RWPE2 (cell line): ENCODE measurements at regions not wholly inside any gene's neighbourhood (a gene's known extent, or its start where the extent isn't known, plus 50 kb on each side); places are given as distances from the start of the nearest gene placed in this dataset.

Experiments
- ATAC-seq: fragments of 200-7000 bp; cut with Tn5 transposase; 3 replicates; pipeline ENCODE4 v1.9.1; 2021; ENCODE audit warnings: low read depth
- DNase-seq: peaks from one replicate; pipeline ENCODE4 v3.0.0-alpha.2; 2020; ENCODE audit warnings: low spot score
- H3K27ac ChIP-seq: fragments of 450-650 bp; 2 replicates; pipeline ENCODE4 v1.5.1; 2017; ENCODE audit warnings: mild to moderate bottlenecking; ENCODE audit not compliant: poor library complexity, severe bottlenecking
- H3K27me3 ChIP-seq: fragments of 250-450 bp; sonication (Bioruptor Pico); 2 replicates; pipeline ENCODE4 v1.5.1; 2021; ENCODE audit warnings: mild to moderate bottlenecking, moderate library complexity; ENCODE audit not compliant: insufficient read depth, poor library complexity, severe bottlenecking
- H3K36me3 ChIP-seq: fragments of 250-450 bp; sonication (Bioruptor Pico); 2 replicates; pipeline ENCODE4 v1.5.1; 2020; ENCODE audit warnings: low read depth, mild to moderate bottlenecking, moderate library complexity
- H3K4me1 ChIP-seq: fragments of 250-450 bp; sonication (Bioruptor Pico); 2 replicates; pipeline ENCODE4 v1.5.1; 2021; ENCODE audit warnings: mild to moderate bottlenecking, moderate library complexity; ENCODE audit not compliant: insufficient read depth, poor library complexity, severe bottlenecking
- H3K4me3 ChIP-seq: fragments of 250-450 bp; sonication (Bioruptor Pico); 2 replicates; pipeline ENCODE4 v1.5.1; 2021; ENCODE audit warnings: mild to moderate bottlenecking, moderate library complexity; ENCODE audit not compliant: severe bottlenecking
- H3K9me3 ChIP-seq: fragments of 250-450 bp; sonication (Bioruptor Pico); 2 replicates; pipeline ENCODE4 v1.5.1; 2021; ENCODE audit warnings: mild to moderate bottlenecking, moderate library complexity; ENCODE audit not compliant: severe bottlenecking
- CTCF ChIP-seq: fragments of 450-650 bp; IDR thresholded peaks from one replicate; pipeline ENCODE4 v1.5.1; 2017; ENCODE audit warnings: mild to moderate bottlenecking, moderate library complexity; ENCODE audit not compliant: poor library complexity, severe bottlenecking

GRCh38 chr3:21274079-21274571, 476.9 kb downstream of the ZNF385D start:
- peak; percentile 64; the same call in 2 of the 3 replicates for ATAC-seq
- TF ChIP-seq CTCF: no peak
- Histone ChIP-seq H3K4me1 (peaks cover 11% of the 10 kb centered on the region), H3K27me3 (no peaks in the 10 kb centered on the region), H3K4me3 (no peak overlapping the region), H3K27ac (peak overlapping the region; percentile 72), H3K9me3 (no peaks in the 10 kb centered on the region), H3K36me3 (no peaks in the 10 kb centered on the region)
- DNase-seq: no peak

DNA sequence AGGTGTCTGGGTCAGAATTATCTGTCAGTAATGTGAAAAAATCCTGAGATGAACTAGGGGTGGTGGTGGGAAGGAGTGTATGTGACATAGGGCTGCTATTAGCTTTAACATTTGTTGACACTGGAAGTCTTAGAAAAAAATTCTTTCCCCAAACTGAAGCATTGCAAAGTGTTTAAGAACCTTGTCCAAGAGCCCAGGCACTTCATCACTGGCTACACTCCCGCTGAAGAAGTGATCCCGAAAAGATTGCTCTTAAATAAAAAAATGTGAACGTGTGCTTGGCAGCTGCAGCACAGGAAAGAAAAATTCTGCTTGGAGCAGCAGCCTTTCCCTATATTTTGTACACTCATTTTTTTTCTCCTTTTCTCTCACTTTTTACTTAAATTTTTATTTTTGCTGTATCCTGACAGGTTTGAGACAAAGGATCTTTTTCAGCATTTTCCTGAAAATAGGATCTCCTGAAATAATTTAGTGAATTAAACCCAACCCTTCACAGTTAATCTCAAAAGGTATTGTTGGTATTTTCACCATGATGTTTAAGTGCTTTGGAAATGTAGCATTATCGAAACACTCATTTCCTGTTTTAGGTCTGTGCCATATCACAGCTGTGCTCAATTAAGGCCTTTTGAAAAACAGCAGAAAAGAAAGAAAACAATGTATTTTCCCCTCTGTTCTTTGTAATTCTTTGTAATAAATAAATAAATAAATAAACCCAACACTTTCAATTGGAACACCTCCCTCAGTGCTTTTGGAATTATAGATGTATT, 477.6 kb downstream of the ZNF385D start:
- Histone ChIP-seq H3K27me3 (no peaks in the 10 kb centered on the region), H3K4me1 (peaks cover 11% of the 10 kb centered on the region), H3K9me3 (no peaks in the 10 kb centered on the region), H3K4me3 (no peak overlapping the region), H3K27ac (peak overlapping the region; percentile 72), H3K36me3 (no peaks in the 10 kb centered on the region)
- ATAC-seq: peak; percentile 57; the same call in 2 of the 3 replicates
- no peak for DNase-seq
- no peak for TF ChIP-seq CTCF

DNA sequence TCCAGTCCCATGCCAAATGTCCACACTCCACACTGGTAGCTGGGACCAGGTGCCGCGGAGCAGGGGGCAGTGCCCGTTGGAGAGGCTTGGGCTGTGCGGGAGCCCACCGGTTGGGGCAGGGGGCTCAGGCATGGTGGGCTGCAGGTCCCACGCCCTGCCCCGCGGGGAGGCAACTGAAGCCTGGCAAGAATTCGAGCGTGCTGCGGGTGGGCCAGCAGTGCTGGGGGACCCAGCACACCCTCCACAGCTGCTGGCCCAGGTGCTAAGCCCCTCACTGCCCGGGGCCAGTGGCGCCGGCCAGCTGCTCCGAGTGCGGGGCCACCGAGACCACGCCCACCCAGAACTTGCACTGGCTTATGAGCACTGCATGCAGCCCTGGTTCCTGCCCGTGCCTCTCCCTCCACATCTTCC, 479.4 kb downstream of the ZNF385D start:
- Histone ChIP-seq H3K27me3 (no peaks in the 10 kb centered on the region), H3K4me3 (no peak overlapping the region), H3K27ac (no peak overlapping the region), H3K9me3 (no peaks in the 10 kb centered on the region), H3K36me3 (no peaks in the 10 kb centered on the region), H3K4me1 (peaks cover 11% of the 10 kb centered on the region)
- TF ChIP-seq CTCF: no peak
- DNase-seq (no peak), ATAC-seq (no peak)

DNA sequence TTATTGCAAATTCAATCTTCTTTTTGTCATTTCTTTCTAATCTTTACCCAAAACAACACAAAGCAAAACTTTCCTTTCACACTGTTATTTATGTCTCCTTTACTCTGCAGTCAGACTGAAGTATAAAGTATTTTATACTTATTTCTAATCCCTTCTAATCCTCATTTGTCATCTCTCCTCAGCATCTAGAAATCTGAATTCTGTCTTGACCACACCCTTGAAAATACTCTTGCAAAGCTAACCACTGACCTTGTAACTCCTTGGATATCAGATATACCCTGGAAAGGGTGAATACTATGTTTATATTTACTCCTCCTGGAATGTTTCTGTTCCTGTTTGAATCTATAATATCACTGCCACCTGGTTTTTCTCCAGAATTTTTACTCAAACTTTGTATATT, 481.1 kb downstream of the ZNF385D start:
- Histone ChIP-seq H3K4me1 (peaks cover 11% of the 10 kb centered on the region), H3K27me3 (no peaks in the 10 kb centered on the region), H3K4me3 (no peak overlapping the region), H3K36me3 (no peaks in the 10 kb centered on the region), H3K9me3 (no peaks in the 10 kb centered on the region), H3K27ac (no peak overlapping the region)
- no peak for ATAC-seq
- TF ChIP-seq CTCF: no peak
- no peak for DNase-seq

- no peak for TF ChIP-seq CTCF
- Histone ChIP-seq H3K9me3 (peaks cover 2% of the 10 kb centered on the region), H3K36me3 (no peaks in the 10 kb centered on the region), H3K4me1 (no peaks in the 10 kb centered on the region), H3K27ac (no peak overlapping the region), H3K4me3 (no peak overlapping the region), H3K27me3 (no peaks in the 10 kb centered on the region)
- DNase-seq: no peak
- no peak for ATAC-seq
These were observed 490.5 kb downstream of the ZNF385D start for GRCh38 chr3:21260507-21260906.
